Astrocyte (in vitro differentiated cells and primary cell): ENCODE measurements at regions not wholly inside any gene's neighbourhood (a gene's known extent, or its start where the extent isn't known, plus 50 kb on each side); places are given as distances from the start of the nearest gene placed in this dataset.

Experiments used
- CTCF ChIP-seq: IDR thresholded peaks from 2 replicates; pipeline ENCODE4 v1.5.1; 2011; ENCODE audit warnings: low read depth, mild to moderate bottlenecking, inconsistent platforms, low read length, moderate library complexity; ENCODE audit not compliant: insufficient read depth
- EZH2 ChIP-seq: IDR thresholded peaks from 2 replicates; pipeline ENCODE4 v1.6.1; 2012; ENCODE audit warnings: mild to moderate bottlenecking, low read length, inconsistent platforms; ENCODE audit not compliant: insufficient read depth

- TF ChIP-seq EZH2: no peak
- TF ChIP-seq CTCF: no peak
Observed at GRCh38 chr2:238652053-238652770, 195.7 kb upstream of the TWIST2 start.
